HCT116 (cell line): ENCODE measurements at regions not wholly inside any gene's neighbourhood (a gene's known extent, or its start where the extent isn't known, plus 50 kb on each side); places are given as distances from the start of the nearest gene placed in this dataset.

Experiments used
- ATAC-seq: fragments of 200-7000 bp; cut with Tn5 transposase; 2 replicates; pipeline ENCODE4 v1.9.1; 2020; ENCODE audit warnings: mild to moderate bottlenecking, moderate library complexity
- BruUV-seq: library from RNA; stranded (reverse); fragments of 400-500 nt; replicated peaks from 2 replicates; lab custom pipeline; 2021; lab: Mats Ljungman, UMichigan
- CTCF ChIA-PET: fragments of 300-600 bp; sonication (Branson Sonifier 250); formaldehyde crosslinking; loops from one replicate; lab custom pipeline; 2021; ENCODE audit warnings: antibody characterized with exemption; lab: Charles Lee
- POLR2A ChIA-PET: fragments of 300-600, 350-600 bp; sonication (Branson Sonifier 250); formaldehyde crosslinking; loops from one replicate; lab custom pipeline; 2021; ENCODE audit warnings: antibody characterized with exemption; lab: Charles Lee
- RAD21 ChIA-PET, 2 experiments: fragments of 300-600 bp; sonication (Branson Sonifier 250); formaldehyde crosslinking; loops; one replicate each; lab custom pipeline; 2023; ENCODE audit warnings: low total read pairs in 2 of 2; ENCODE audit not compliant: uncharacterized antibody in 2 of 2, unreplicated experiment in 2 of 2, low non-redundant PET in 1 of 2; lab: Charles Lee
- DNase-seq: peaks from one replicate; pipeline ENCODE4 v3.0.0-alpha.2; 2010; ENCODE audit warnings: low read depth, low spot score
- H2AFZ ChIP-seq: fragments of 200-600 bp; shearing (Covaris generic), sonication (generic); 2 replicates; pipeline ENCODE4 v1.6.1; 2017; ENCODE audit warnings: low read depth, mixed run types, mixed read lengths, antibody characterized with exemption, low read length; ENCODE audit not compliant: poor library complexity, severe bottlenecking
- H3K27ac ChIP-seq: 2 replicates; pipeline ENCODE4 v1.5.1; 2012; ENCODE audit warnings: low read depth, low read length
- H3K27me3 ChIP-seq: fragments of 200-600 bp; sonication (generic); 2 replicates; pipeline ENCODE4 v1.6.1; 2016; ENCODE audit warnings: mixed run types, low read length, mixed read lengths; ENCODE audit not compliant: insufficient read depth
- H3K36me3 ChIP-seq, 2 experiments: fragments of 200-500 bp in 1 of 2; fragments of 200-600 bp in 1 of 2; sonication (Bioruptor generic) in 1 of 2; sonication (generic) in 1 of 2; 2 replicates each; pipeline versions ENCODE4 v1.5.1 to v1.6.1; 2014 to 2016; ENCODE audit warnings: low read length in 2 of 2, inconsistent platforms in 1 of 2, mixed read lengths in 1 of 2, mixed run types in 1 of 2; ENCODE audit not compliant: insufficient read depth in 2 of 2, control insufficient read depth in 1 of 2
- H3K4me1 ChIP-seq, 2 experiments: fragments of 200-600 bp in 1 of 2; sonication (generic) in 1 of 2; 2 replicates each; pipeline versions ENCODE4 v1.5.1 to v1.6.1; 2012 to 2017; ENCODE audit warnings: low read length in 2 of 2, inconsistent platforms in 1 of 2, mild to moderate bottlenecking in 1 of 2, mixed read lengths in 1 of 2, mixed run types in 1 of 2, moderate library complexity in 1 of 2; ENCODE audit not compliant: insufficient read depth in 2 of 2, control insufficient read depth in 1 of 2
- H3K4me2 ChIP-seq: fragments of 200-600 bp; sonication (generic); 2 replicates; pipeline ENCODE4 v1.6.1; 2017; ENCODE audit warnings: mixed run types, low read length, mixed read lengths
- H3K4me3 ChIP-seq, 2 experiments: fragments of 200-600 bp in 1 of 2; sonication (generic) in 1 of 2; replicated peaks in 1 of 2; 2 replicates each; pipeline ENCODE4 v1.5.1; 2011 to 2016; ENCODE audit warnings: low read length in 2 of 2, control low read depth in 1 of 2, low read depth in 1 of 2, mild to moderate bottlenecking in 1 of 2, mixed read lengths in 1 of 2, mixed run types in 1 of 2
- H3K79me2 ChIP-seq: fragments of 200-600 bp; sonication (generic); 2 replicates; pipeline ENCODE4 v1.6.1; 2017; ENCODE audit warnings: mild to moderate bottlenecking, mixed run types, low read length, moderate library complexity, mixed read lengths; ENCODE audit not compliant: insufficient read depth
- H3K9ac ChIP-seq: fragments of 200-600 bp; sonication (generic); 2 replicates; pipeline ENCODE4 v1.6.1; 2016; ENCODE audit warnings: low read length, mixed read lengths
- H3K9me2 ChIP-seq: fragments of 200-600 bp; sonication (generic), shearing (Covaris generic); 2 replicates; pipeline ENCODE4 v1.6.1; 2017; ENCODE audit warnings: mixed run types, mild to moderate bottlenecking, moderate library complexity; ENCODE audit not compliant: insufficient read depth
- H3K9me3 ChIP-seq, 2 experiments: fragments of 200-500 bp in 1 of 2; fragments of 200-600 bp in 1 of 2; sonication (Bioruptor generic) in 1 of 2; sonication (generic) in 1 of 2; 2 replicates each; pipeline ENCODE4 v1.6.1; 2014 to 2017; ENCODE audit warnings: low read length in 2 of 2, mixed read lengths in 2 of 2, inconsistent platforms in 1 of 2, low read depth in 1 of 2, mild to moderate bottlenecking in 1 of 2, mixed run types in 1 of 2, moderate library complexity in 1 of 2; ENCODE audit not compliant: control insufficient read depth in 1 of 2, insufficient read depth in 1 of 2
- H4K20me1 ChIP-seq: fragments of 200-600 bp; sonication (generic), shearing (Covaris generic); 2 replicates; pipeline ENCODE4 v1.6.1; 2017; ENCODE audit warnings: mixed run types, mild to moderate bottlenecking, moderate library complexity; ENCODE audit not compliant: insufficient read depth
- ATF3 ChIP-seq: IDR thresholded peaks from 2 replicates; pipeline ENCODE4 v1.6.1; 2012
- CEBPB ChIP-seq: IDR thresholded peaks from 2 replicates; pipeline ENCODE4 v1.6.1; 2012; ENCODE audit warnings: low read depth
- ELF1 ChIP-seq: IDR thresholded peaks from 2 replicates; pipeline ENCODE4 v1.6.1; 2012; ENCODE audit warnings: low read depth, borderline replicate concordance
- EZH2 ChIP-seq: fragments of 200-600 bp; sonication (generic); IDR thresholded peaks from 2 replicates; pipeline ENCODE4 v1.6.1; 2017; ENCODE audit warnings: antibody characterized with exemption, mixed run types
- FOSL1 ChIP-seq: IDR thresholded peaks from 2 replicates; pipeline ENCODE4 v1.6.1; 2012; ENCODE audit warnings: low read depth
- POLR2A ChIP-seq: IDR thresholded peaks from 2 replicates; pipeline ENCODE4 v1.7.0; 2011; ENCODE audit warnings: borderline replicate concordance; ENCODE audit not compliant: insufficient read depth, insufficient read length; ENCODE audit errors: extremely low read depth
- POLR2AphosphoS5 ChIP-seq: IDR thresholded peaks from 2 replicates; pipeline ENCODE4 v1.6.1; 2011; ENCODE audit warnings: mild to moderate bottlenecking, low read depth, low read length, moderate library complexity
- RAD21 ChIP-seq: IDR thresholded peaks from 2 replicates; pipeline ENCODE4 v1.6.1; 2012; ENCODE audit warnings: low read depth, mild to moderate bottlenecking
- REST ChIP-seq: IDR thresholded peaks from 2 replicates; pipeline ENCODE4 v1.6.1; 2012; ENCODE audit warnings: low read depth
- SIN3A ChIP-seq: IDR thresholded peaks from 2 replicates; pipeline ENCODE4 v1.6.1; 2012; ENCODE audit warnings: low read depth
- SP1 ChIP-seq: IDR thresholded peaks from 2 replicates; pipeline ENCODE4 v1.6.1; 2012; ENCODE audit warnings: low read depth
- SRF ChIP-seq: IDR thresholded peaks from 2 replicates; pipeline ENCODE4 v1.6.1; 2012; ENCODE audit warnings: low read depth
- YY1 ChIP-seq: IDR thresholded peaks from 2 replicates; pipeline ENCODE4 v1.6.1; 2011; ENCODE audit warnings: low read length, low read depth, moderate library complexity, mild to moderate bottlenecking; ENCODE audit not compliant: insufficient replicate concordance; ENCODE audit errors: extremely low read depth
- ZNF274 ChIP-seq: fragments of 200-500 bp; sonication (Bioruptor generic); IDR thresholded peaks from 2 replicates; pipeline ENCODE4 v1.6.1; 2014; ENCODE audit warnings: mild to moderate bottlenecking, low read depth, low read length, inconsistent platforms
- intact Hi-C: fragments of 100-400 bp; cut with micrococcal nuclease; formaldehyde crosslinking; loops from 2 replicates; pipeline ENCODE4 v1.10.0; 2022

GRCh38 chr1:214882616-214883015 lies 199.9 kb upstream of the KCNK2 start:
- H2AFZ ChIP-seq, result no peak overlapping the region
- ChIA-PET POLR2A (no interaction called here), CTCF (no interaction called here), RAD21 (no interaction called here)
- H3K4me2 ChIP-seq, result no peak overlapping the region
- no peak overlapping the region for H3K27ac ChIP-seq
- DNase-seq, result no peak
- no peak overlapping the region for H3K9ac ChIP-seq
- H3K79me2 ChIP-seq, result no peaks in the 10 kb centered on the region
- intact Hi-C loops, result no loop called here
- ATAC-seq, result no peak
- no peaks in the 10 kb centered on the region for H3K9me2 ChIP-seq
- no TSS peak for BruUV-seq
- H4K20me1 ChIP-seq, result no peaks in the 10 kb centered on the region
- no peaks in the 10 kb centered on the region for H3K9me3 ChIP-seq
- no peaks in the 10 kb centered on the region for H3K4me1 ChIP-seq
- no peak overlapping the region for H3K4me3 ChIP-seq
- no peaks in the 10 kb centered on the region for H3K27me3 ChIP-seq
- H3K36me3 ChIP-seq, result no peaks in the 10 kb centered on the region
- no peak for TF ChIP-seq ELF1
- no peak for TF ChIP-seq EZH2
- no peak for TF ChIP-seq ATF3
- no peak for TF ChIP-seq SP1
- TF ChIP-seq FOSL1, result no peak
- no peak for TF ChIP-seq YY1

GRCh38 chr1:214895011-214895600 lies 187.4 kb upstream of the KCNK2 start:
- no TSS peak for BruUV-seq
- Histone ChIP-seq H3K27ac (no peak overlapping the region), H3K79me2 (no peaks in the 10 kb centered on the region), H3K27me3 (no peaks in the 10 kb centered on the region), H4K20me1 (no peaks in the 10 kb centered on the region), H2AFZ (no peak overlapping the region), H3K9ac (no peak overlapping the region), H3K4me3 (no peak overlapping the region), H3K9me3 (no peaks in the 10 kb centered on the region), H3K36me3 (no peaks in the 10 kb centered on the region), H3K9me2 (no peaks in the 10 kb centered on the region), H3K4me2 (no peak overlapping the region), H3K4me1 (no peaks in the 10 kb centered on the region)
- DNase-seq (no peak), ATAC-seq (no peak)
- no peak for TF ChIP-seq SRF
- TF ChIP-seq REST, result no peak
- TF ChIP-seq SIN3A, result no peak
- no peak for TF ChIP-seq POLR2A
- no peak for TF ChIP-seq RAD21
- TF ChIP-seq ZNF274, result no peak
- no peak for TF ChIP-seq YY1
- TF ChIP-seq EZH2, result no peak
- TF ChIP-seq CEBPB, result no peak
- no peak for TF ChIP-seq POLR2AphosphoS5
- TF ChIP-seq FOSL1, result no peak
- RAD21 ChIA-PET, result no interaction called here
- intact Hi-C loops, result no loop called here
- POLR2A ChIA-PET, result no interaction called here
- CTCF ChIA-PET, result no interaction called here
